ENCODE measurements at regions not wholly inside any gene's neighbourhood (a gene's known extent, or its start where the extent isn't known, plus 50 kb on each side); places are given as distances from the start of the nearest gene placed in this dataset.

- TF ChIP-seq CTCF (IDR thresholded peaks at IDR 0.05) (no peak), POLR2A (IDR thresholded peaks at IDR 0.05) (no peak)
Measured at GRCh38 chr10:22111705-22112104, 106.1 kb downstream of the EBLN1 start.
